H9 (cell line): ENCODE measurements at regions not wholly inside any gene's neighbourhood (a gene's known extent, or its start where the extent isn't known, plus 50 kb on each side); places are given as distances from the start of the nearest gene placed in this dataset.
A peak's percentile ranks its signal among the peaks of the same experiment; 100 is the strongest.

Experiments used
- DNase-seq: peaks from one replicate; pipeline ENCODE4 v3.0.0-alpha.2; 2017
- H2AFZ ChIP-seq: one replicate; pipeline ENCODE4 v1.6.1; 2013; ENCODE audit warnings: mild to moderate bottlenecking, low read length, control low read depth, moderate library complexity
- H2AK5ac ChIP-seq: 2 replicates; pipeline ENCODE4 v1.6.1; 2013; ENCODE audit warnings: low read length, control low read depth, mixed read lengths; ENCODE audit not compliant: insufficient read length
- H2BK120ac ChIP-seq: one replicate; pipeline ENCODE4 v1.6.1; 2013; ENCODE audit warnings: low read depth, mild to moderate bottlenecking, low read length, control low read depth, inconsistent platforms; ENCODE audit not compliant: poor library complexity, severe bottlenecking
- H2BK12ac ChIP-seq: 2 replicates; pipeline ENCODE4 v1.6.1; 2013; ENCODE audit warnings: low read length, control low read depth, mixed read lengths, low read depth; ENCODE audit not compliant: insufficient read length
- H2BK15ac ChIP-seq: 2 replicates; pipeline ENCODE4 v1.6.1; 2013; ENCODE audit warnings: low read depth, low read length, control low read depth
- H2BK20ac ChIP-seq: one replicate; pipeline ENCODE4 v1.6.1; 2013; ENCODE audit warnings: low read depth, mild to moderate bottlenecking, low read length, control low read depth, inconsistent platforms; ENCODE audit not compliant: poor library complexity, severe bottlenecking
- H2BK5ac ChIP-seq: 2 replicates; pipeline ENCODE4 v1.6.1; 2013; ENCODE audit warnings: low read length, control low read depth, mixed read lengths; ENCODE audit not compliant: insufficient read length
- H3K14ac ChIP-seq: 2 replicates; pipeline ENCODE4 v1.6.1; 2013; ENCODE audit warnings: low read length, control low read depth; ENCODE audit not compliant: insufficient read depth
- H3K18ac ChIP-seq: 2 replicates; pipeline ENCODE4 v1.6.1; 2013; ENCODE audit warnings: low read depth, mild to moderate bottlenecking, mixed read lengths, low read length, control low read depth; ENCODE audit not compliant: insufficient read length
- H3K23ac ChIP-seq: 2 replicates; pipeline ENCODE4 v1.6.1; 2013; ENCODE audit warnings: low read length, control low read depth, mixed read lengths, low read depth; ENCODE audit not compliant: insufficient read length
- H3K23me2 ChIP-seq: 2 replicates; pipeline ENCODE4 v1.6.1; 2013; ENCODE audit warnings: low read depth, mild to moderate bottlenecking, mixed read lengths, low read length, control low read depth; ENCODE audit not compliant: insufficient read length, poor library complexity, severe bottlenecking
- H3K27ac ChIP-seq: 2 replicates; pipeline ENCODE4 v1.5.1; 2013; ENCODE audit warnings: low read length, control low read depth, mixed read lengths, low read depth; ENCODE audit not compliant: insufficient read length
- H3K27me3 ChIP-seq: 2 replicates; pipeline ENCODE4 v1.6.1; 2013; ENCODE audit warnings: low read length, control low read depth, inconsistent platforms; ENCODE audit not compliant: insufficient read depth
- H3K4ac ChIP-seq: 2 replicates; pipeline ENCODE4 v1.6.1; 2013; ENCODE audit warnings: low read depth, mild to moderate bottlenecking, control low read depth, inconsistent platforms, low read length, moderate library complexity
- H3K4me1 ChIP-seq: 2 replicates; pipeline ENCODE4 v1.6.1; 2013; ENCODE audit warnings: low read length, control low read depth, inconsistent platforms; ENCODE audit not compliant: insufficient read depth
- H3K4me2 ChIP-seq: 2 replicates; pipeline ENCODE4 v1.6.1; 2013; ENCODE audit warnings: low read length, control low read depth, mixed read lengths; ENCODE audit not compliant: insufficient read length, insufficient read depth
- H3K56ac ChIP-seq: 2 replicates; pipeline ENCODE4 v1.6.1; 2013; ENCODE audit warnings: low read depth, mild to moderate bottlenecking, mixed read lengths, low read length, control low read depth; ENCODE audit not compliant: insufficient read length
- H3K79me1 ChIP-seq: 2 replicates; pipeline ENCODE4 v1.6.1; 2013; ENCODE audit warnings: low read depth, mild to moderate bottlenecking, moderate library complexity, low read length, control low read depth, inconsistent platforms; ENCODE audit not compliant: insufficient read depth, poor library complexity, severe bottlenecking
- H3K79me2 ChIP-seq: 2 replicates; pipeline ENCODE4 v1.6.1; 2013; ENCODE audit warnings: low read length, control low read depth, inconsistent platforms; ENCODE audit not compliant: insufficient read depth
- H3K9ac ChIP-seq: 2 replicates; pipeline ENCODE4 v1.6.1; 2013; ENCODE audit warnings: low read length, control low read depth, mixed read lengths; ENCODE audit not compliant: insufficient read length; ENCODE audit errors: extremely low read depth
- H3K9me3 ChIP-seq: one replicate; pipeline ENCODE4 v1.6.1; 2013; ENCODE audit warnings: low read depth, low read length, inconsistent platforms; ENCODE audit not compliant: control insufficient read depth
- H3T11ph ChIP-seq: one replicate; pipeline ENCODE4 v1.6.1; 2013; ENCODE audit warnings: mild to moderate bottlenecking, low read length, control low read depth, inconsistent platforms
- H4K20me1 ChIP-seq: one replicate; pipeline ENCODE4 v1.6.1; 2013; ENCODE audit not compliant: control insufficient read depth, insufficient read length, insufficient read depth
- H4K5ac ChIP-seq: 2 replicates; pipeline ENCODE4 v1.6.1; 2013; ENCODE audit warnings: low read depth, mild to moderate bottlenecking, mixed read lengths, low read length, control low read depth; ENCODE audit not compliant: insufficient read length
- H4K8ac ChIP-seq: replicated peaks from 2 replicates; pipeline ENCODE4 v1.6.1; 2013; ENCODE audit warnings: low read length, control low read depth, mixed read lengths, low read depth; ENCODE audit not compliant: insufficient read length
- H4K91ac ChIP-seq: 2 replicates; pipeline ENCODE4 v1.6.1; 2013; ENCODE audit warnings: low read depth, mild to moderate bottlenecking, moderate library complexity, mixed read lengths, low read length, control low read depth; ENCODE audit not compliant: insufficient read length
- H3K27ac Mint-ChIP-seq, 3 experiments: 2 replicates in 2 of 3; 3 replicates in 1 of 3; pipeline ENCODE4 v1.8.0; 2020 to 2021; ENCODE audit warnings: mixed read lengths in 3 of 3, mild to moderate bottlenecking in 1 of 3, moderate library complexity in 1 of 3
- H3K27me3 Mint-ChIP-seq: 2 replicates; pipeline ENCODE4 v1.8.0; 2021; ENCODE audit warnings: low read depth, mild to moderate bottlenecking, moderate library complexity, mixed read lengths
- H3K36me3 Mint-ChIP-seq, 3 experiments: 2 replicates in 2 of 3; 3 replicates in 1 of 3; pipeline ENCODE4 v1.8.0; 2020 to 2021; ENCODE audit warnings: low read depth in 3 of 3, mixed read lengths in 3 of 3; ENCODE audit not compliant: insufficient read depth in 1 of 3
- H3K4me1 Mint-ChIP-seq, 2 experiments: 2 replicates each; pipeline ENCODE4 v1.8.0; 2020; ENCODE audit warnings: mixed read lengths in 2 of 2
- H3K4me3 Mint-ChIP-seq, 2 experiments: 2 replicates in 1 of 2; 3 replicates in 1 of 2; pipeline ENCODE4 v1.8.0; 2020 to 2021; ENCODE audit warnings: mild to moderate bottlenecking in 2 of 2, mixed read lengths in 2 of 2, moderate library complexity in 1 of 2
- H3K9me3 Mint-ChIP-seq, 2 experiments: 2 replicates in 1 of 2; 3 replicates in 1 of 2; pipeline ENCODE4 v1.8.0; 2020; ENCODE audit warnings: mild to moderate bottlenecking in 2 of 2, mixed read lengths in 2 of 2, moderate library complexity in 1 of 2
- WGBS: extraction: QIAGEN DNeasy Blood & Tissue Kit; methylation state at CpG from one replicate; pipeline ENCODE4 v1.1.7; 2013; ENCODE audit warnings: missing lambda C conversion rate, low lambda C conversion rate, mixed read lengths; ENCODE audit not compliant: insufficient read length; ENCODE audit errors: extremely low coverage; 5-methylcytosine and 5-hydroxymethylcytosine counted together
- TF ChIP-seq, protein P1 (sequence below): fragments of 200-600 bp; sonication (generic); conservative IDR thresholded peaks from 3 replicates; pipeline ENCODE4 v1.8.0; 2021; ENCODE audit warnings: antibody characterized with exemption, mild to moderate bottlenecking

DNA sequence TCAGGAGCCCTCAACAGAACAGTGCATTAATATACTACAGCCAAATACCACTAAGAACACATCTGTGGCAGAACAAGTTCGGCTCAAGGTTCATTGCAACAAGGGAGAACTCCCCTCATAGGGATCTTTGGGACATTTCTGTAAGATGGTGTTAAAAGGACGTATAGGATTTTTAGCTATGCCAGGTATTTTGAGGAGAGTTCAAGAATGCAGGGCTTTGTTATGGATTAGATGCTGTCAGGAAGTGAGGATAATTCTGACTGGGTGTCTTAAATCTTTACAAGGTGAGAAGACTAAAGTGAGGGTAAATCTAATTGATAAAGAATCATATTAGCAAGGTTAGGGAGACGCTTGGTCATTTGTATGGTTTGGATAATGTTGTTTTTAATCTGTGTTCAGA lies 83.7 kb upstream of the AHI1 start:
- Histone ChIP-seq H3K79me1 (no peaks in the 10 kb centered on the region), H3K27me3 (no peaks in the 10 kb centered on the region), H3K9me3 (no peaks in the 10 kb centered on the region), H4K5ac (no peak overlapping the region), H4K20me1 (no peaks in the 10 kb centered on the region), H3K4me2 (no peak overlapping the region), H3K14ac (no peak overlapping the region), H3K9ac (no peak overlapping the region), H3K23me2 (no peaks in the 10 kb centered on the region), H3K4ac (no peak overlapping the region), H3K23ac (no peak overlapping the region), H3K79me2 (no peaks in the 10 kb centered on the region), H3K18ac (no peak overlapping the region), H2AFZ (no peak overlapping the region), H3T11ph (no peak overlapping the region), H3K56ac (no peak overlapping the region), H2BK120ac (no peak overlapping the region), H3K4me1 (peaks cover 5% of the 10 kb centered on the region; the same call in 1 of the 2 replicates), H2AK5ac (no peak overlapping the region), H2BK15ac (no peak overlapping the region), H2BK20ac (no peak overlapping the region), H4K91ac (no peak overlapping the region), H3K27ac (no peak overlapping the region), H4K8ac (no peak overlapping the region), H2BK5ac (no peak overlapping the region), H2BK12ac (no peak overlapping the region)
- Mint-ChIP-seq H3K4me3 (peak overlapping the region in 1 of 2 experiments; percentile 3; a peak in 1 of 5 replicates), H3K4me1 (peaks cover 21 to 22% of the 10 kb centered on the region in 2 experiments), H3K27ac (peak overlapping the region in 2 of 3 experiments; percentile 11 to 45; a peak in 3 of 7 replicates), H3K36me3 (no peaks in the 10 kb centered on the region; a peak in 1 of 7 replicates), H3K9me3 (no peaks in the 10 kb centered on the region), H3K27me3 (no peaks in the 10 kb centered on the region)
- TF ChIP-seq, protein P1, sequence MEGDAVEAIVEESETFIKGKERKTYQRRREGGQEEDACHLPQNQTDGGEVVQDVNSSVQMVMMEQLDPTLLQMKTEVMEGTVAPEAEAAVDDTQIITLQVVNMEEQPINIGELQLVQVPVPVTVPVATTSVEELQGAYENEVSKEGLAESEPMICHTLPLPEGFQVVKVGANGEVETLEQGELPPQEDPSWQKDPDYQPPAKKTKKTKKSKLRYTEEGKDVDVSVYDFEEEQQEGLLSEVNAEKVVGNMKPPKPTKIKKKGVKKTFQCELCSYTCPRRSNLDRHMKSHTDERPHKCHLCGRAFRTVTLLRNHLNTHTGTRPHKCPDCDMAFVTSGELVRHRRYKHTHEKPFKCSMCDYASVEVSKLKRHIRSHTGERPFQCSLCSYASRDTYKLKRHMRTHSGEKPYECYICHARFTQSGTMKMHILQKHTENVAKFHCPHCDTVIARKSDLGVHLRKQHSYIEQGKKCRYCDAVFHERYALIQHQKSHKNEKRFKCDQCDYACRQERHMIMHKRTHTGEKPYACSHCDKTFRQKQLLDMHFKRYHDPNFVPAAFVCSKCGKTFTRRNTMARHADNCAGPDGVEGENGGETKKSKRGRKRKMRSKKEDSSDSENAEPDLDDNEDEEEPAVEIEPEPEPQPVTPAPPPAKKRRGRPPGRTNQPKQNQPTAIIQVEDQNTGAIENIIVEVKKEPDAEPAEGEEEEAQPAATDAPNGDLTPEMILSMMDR = no peak
- DNase-seq = no peak
- 100% methylated on average over 1 of the region's 3 CpGs for WGBS
